Psoas muscle (tissue), 7 donors: ENCODE measurements at regions not wholly inside any gene's neighbourhood (a gene's known extent, or its start where the extent isn't known, plus 50 kb on each side); places are given as distances from the start of the nearest gene placed in this dataset.

Experiments
- ATAC-seq, 4 donors: fragments of 200-7000 bp; cut with Tn5 transposase; one replicate each; pipeline ENCODE4 v1.9.1; 2020; ENCODE audit warnings: moderate library complexity in 3 of 4, mild to moderate bottlenecking in 2 of 4
- DNase-seq, 2 donors: peaks; one replicate each; pipeline ENCODE4 v3.0.0-alpha.2; 2020
- H3K27ac ChIP-seq: fragments of 200-600 bp; one replicate; pipeline ENCODE4 v1.8.0; 2022
- H3K27me3 ChIP-seq, 3 donors: fragments of 200-600 bp in 1 of 3; one replicate each; pipeline versions ENCODE4 v1.6.1 to v1.8.0; 2013 to 2022; ENCODE audit warnings: low read length in 2 of 3, mild to moderate bottlenecking in 2 of 3, moderate library complexity in 1 of 3; ENCODE audit not compliant: insufficient read depth in 3 of 3
- H3K36me3 ChIP-seq, 2 donors: fragments of 200-600 bp in 1 of 2; one replicate each; pipeline versions ENCODE4 v1.6.1 to v1.8.0; 2013 to 2022; ENCODE audit warnings: low read depth in 1 of 2, mild to moderate bottlenecking in 1 of 2, moderate library complexity in 1 of 2; ENCODE audit not compliant: insufficient read depth in 1 of 2
- H3K4me1 ChIP-seq: fragments of 200-600 bp; one replicate; pipeline ENCODE4 v1.8.0; 2022
- H3K4me3 ChIP-seq: fragments of 200-600 bp; one replicate; pipeline ENCODE4 v1.8.0; 2022; ENCODE audit warnings: mild to moderate bottlenecking
- H3K9me3 ChIP-seq: fragments of 200-600 bp; one replicate; pipeline ENCODE4 v1.8.0; 2022
- WGBS, 3 donors: extraction: QIAGEN DNeasy Blood & Tissue Kit; methylation state at CpG; one replicate each; pipeline versions ENCODE4 v1.1.6 to v1.1.7; 2013; 5-methylcytosine and 5-hydroxymethylcytosine counted together
- intact Hi-C, 2 donors: fragments of 100-400 bp; cut with DNase I; formaldehyde crosslinking; loops; one replicate each; pipeline versions ENCODE4 v1.11.0 to v1.14.2; 2022
- TF ChIP-seq, protein P1 (sequence below): fragments of 200-600 bp; IDR thresholded peaks from one replicate; pipeline ENCODE4 v1.8.0; 2022; ENCODE audit warnings: antibody characterized with exemption
- donor health status: healthy with polysubstance abuse.
- donor health status: DM: no; HTN: no; CAD: no; lungs with moderate emphysema.
- donor health status: Bipolar disorder and iron deficiency.
- donor health status: healthy.
- donor health status: DM: yes; HTN: yes; CAD: no.
- donor health status: DM: no; HTN: no; CAD: no.
- donor health status: DM: yes; HTN: yes; CAD: no.

DNA sequence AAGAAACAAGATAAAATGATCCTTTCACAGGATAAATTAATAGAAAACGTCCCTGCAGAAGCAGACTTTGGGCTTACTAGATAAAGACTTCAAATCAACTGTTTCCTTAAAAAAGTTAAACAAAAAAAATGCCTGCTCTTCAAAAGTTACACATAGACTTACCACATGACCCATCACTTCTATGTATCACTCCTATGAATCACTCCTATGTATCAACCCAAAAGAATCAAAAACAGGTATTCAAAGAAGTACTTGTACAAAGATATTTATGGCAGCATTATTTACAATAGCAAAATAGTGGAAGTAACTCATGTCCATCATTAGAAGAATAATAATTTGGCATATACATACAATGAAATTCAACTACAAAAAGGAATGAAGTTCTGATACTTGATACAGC is 56.3 kb upstream of the PRDM9 start:
- Histone ChIP-seq H3K36me3 (no peaks in the 10 kb centered on the region), H3K9me3 (no peaks in the 10 kb centered on the region), H3K4me1 (no peaks in the 10 kb centered on the region), H3K27me3 (no peaks in the 10 kb centered on the region), H3K27ac (no peak overlapping the region), H3K4me3 (no peak overlapping the region)
- ATAC-seq (no peak), DNase-seq (no peak)
- WGBS, 3 donors = 43 to 59% (median 52%) methylated on average over 1 of the region's 1 CpG
- TF ChIP-seq, protein P1, sequence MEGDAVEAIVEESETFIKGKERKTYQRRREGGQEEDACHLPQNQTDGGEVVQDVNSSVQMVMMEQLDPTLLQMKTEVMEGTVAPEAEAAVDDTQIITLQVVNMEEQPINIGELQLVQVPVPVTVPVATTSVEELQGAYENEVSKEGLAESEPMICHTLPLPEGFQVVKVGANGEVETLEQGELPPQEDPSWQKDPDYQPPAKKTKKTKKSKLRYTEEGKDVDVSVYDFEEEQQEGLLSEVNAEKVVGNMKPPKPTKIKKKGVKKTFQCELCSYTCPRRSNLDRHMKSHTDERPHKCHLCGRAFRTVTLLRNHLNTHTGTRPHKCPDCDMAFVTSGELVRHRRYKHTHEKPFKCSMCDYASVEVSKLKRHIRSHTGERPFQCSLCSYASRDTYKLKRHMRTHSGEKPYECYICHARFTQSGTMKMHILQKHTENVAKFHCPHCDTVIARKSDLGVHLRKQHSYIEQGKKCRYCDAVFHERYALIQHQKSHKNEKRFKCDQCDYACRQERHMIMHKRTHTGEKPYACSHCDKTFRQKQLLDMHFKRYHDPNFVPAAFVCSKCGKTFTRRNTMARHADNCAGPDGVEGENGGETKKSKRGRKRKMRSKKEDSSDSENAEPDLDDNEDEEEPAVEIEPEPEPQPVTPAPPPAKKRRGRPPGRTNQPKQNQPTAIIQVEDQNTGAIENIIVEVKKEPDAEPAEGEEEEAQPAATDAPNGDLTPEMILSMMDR = no peak
- intact Hi-C loops = no loop called here

DNA sequence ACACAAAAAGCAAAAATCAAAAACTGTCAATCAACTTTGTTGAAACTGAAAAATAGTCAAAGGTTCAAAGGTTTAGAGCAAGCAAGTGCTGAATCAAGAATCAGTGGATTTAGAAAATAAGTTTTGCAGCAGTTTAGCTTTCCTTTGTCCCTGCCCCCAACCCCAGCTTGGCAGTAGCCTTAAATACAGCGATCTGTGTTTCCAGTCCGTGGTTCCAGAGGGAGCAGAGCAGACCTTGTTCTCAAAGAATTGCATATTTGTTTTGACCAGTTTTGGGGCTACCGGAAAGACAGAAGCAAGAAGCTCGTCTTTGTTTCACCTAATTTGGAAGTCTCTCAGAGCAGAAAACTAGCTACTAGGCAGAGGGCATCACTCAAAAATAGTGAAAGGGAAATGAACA is 57.2 kb upstream of the PRDM9 start:
- no peaks in the 10 kb centered on the region for H3K4me1 ChIP-seq
- H3K27me3 ChIP-seq = no peaks in the 10 kb centered on the region
- H3K9me3 ChIP-seq = no peaks in the 10 kb centered on the region
- DNase-seq (no peak), ATAC-seq (no peak)
- intact Hi-C loops = no loop called here
- H3K4me3 ChIP-seq = no peak overlapping the region
- TF ChIP-seq, protein P1 = no peak
- WGBS, 3 donors = 59 to 66% (median 66%) methylated on average over 4 of the region's 4 CpGs
- no peak overlapping the region for H3K27ac ChIP-seq
- no peaks in the 10 kb centered on the region for H3K36me3 ChIP-seq

GRCh38 chr5:23448627-23449026 is 58.8 kb upstream of the PRDM9 start:
- Histone ChIP-seq H3K4me1 (no peaks in the 10 kb centered on the region), H3K27ac (no peak overlapping the region), H3K36me3 (no peaks in the 10 kb centered on the region), H3K4me3 (no peak overlapping the region), H3K9me3 (no peaks in the 10 kb centered on the region), H3K27me3 (no peaks in the 10 kb centered on the region)
- no peak for ATAC-seq
- intact Hi-C loops = no loop called here
- DNase-seq = no peak
- TF ChIP-seq, protein P1 = no peak

- peak in 1 of 4 donors; percentile 49 for ATAC-seq
- DNase-seq = no peak
Measured at GRCh38 chr5:23446424-23446823, 61.0 kb upstream of the PRDM9 start.

DNA sequence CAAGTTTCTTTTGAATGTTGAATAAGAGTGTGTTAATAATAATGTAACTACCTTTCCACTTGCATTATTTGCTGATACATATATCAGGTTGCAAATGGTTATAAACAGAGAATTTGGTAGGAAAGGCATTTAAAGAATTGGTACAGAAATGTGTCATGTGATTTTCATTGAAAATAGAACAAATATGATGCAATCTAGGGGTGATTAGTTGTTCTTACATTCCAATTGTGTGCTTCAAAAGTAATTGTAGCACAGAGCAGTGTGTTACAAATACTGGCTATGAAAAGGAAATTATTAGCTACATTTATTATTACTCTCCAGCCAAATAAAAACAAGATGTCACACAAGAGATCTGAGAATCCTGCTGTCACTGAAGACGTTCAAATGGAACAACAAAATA is 61.8 kb upstream of the PRDM9 start:
- ATAC-seq (no peak), DNase-seq (no peak)
- Histone ChIP-seq H3K27me3 (no peaks in the 10 kb centered on the region), H3K27ac (no peak overlapping the region), H3K4me1 (no peaks in the 10 kb centered on the region), H3K36me3 (no peaks in the 10 kb centered on the region), H3K4me3 (no peak overlapping the region), H3K9me3 (no peaks in the 10 kb centered on the region)
- intact Hi-C loops = no loop called here
- 24 to 45% (median 25%) methylated on average over 1 of the region's 1 CpG for WGBS, 3 donors
- TF ChIP-seq, protein P1 = no peak

More at GRCh38 chr5:23446424-23446823, 61.0 kb upstream of the PRDM9 start:
- no peaks in the 10 kb centered on the region for H3K36me3 ChIP-seq
- H3K4me3 ChIP-seq = no peak overlapping the region
- no peaks in the 10 kb centered on the region for H3K27me3 ChIP-seq
- TF ChIP-seq, protein P1 = no peak
- no peaks in the 10 kb centered on the region for H3K9me3 ChIP-seq
- intact Hi-C loops = no loop called here
- no peak overlapping the region for H3K27ac ChIP-seq
- WGBS, 3 donors = 22 to 26% (median 23%) methylated on average over 6 of the region's 6 CpGs
- H3K4me1 ChIP-seq = no peaks in the 10 kb centered on the region
